GM12878 (cell line): ENCODE measurements at regions not wholly inside any gene's neighbourhood (a gene's known extent, or its start where the extent isn't known, plus 50 kb on each side); places are given as distances from the start of the nearest gene placed in this dataset.

Experiments used
- ATAC-seq: fragments of 200-7000 bp; cut with Tn5 transposase; 3 replicates; pipeline ENCODE4 v1.9.1; 2020; ENCODE audit warnings: mild to moderate bottlenecking, moderate library complexity
- BruUV-seq: library from RNA; stranded (reverse); fragments of 400-500 nt; replicated peaks from 2 replicates; lab custom pipeline; 2021; lab: Mats Ljungman, UMichigan
- CTCF ChIA-PET: fragments of 300-600 bp; sonication (Branson Sonifier 250); formaldehyde crosslinking; extraction: SDS; loops from one replicate; lab custom pipeline; 2021; ENCODE audit warnings: inconsistent platforms; lab: Yijun Ruan, JAX
- POLR2A ChIA-PET: fragments of 350-600 bp; formaldehyde crosslinking; extraction: SDS; loops from one replicate; lab custom pipeline; 2021; ENCODE audit warnings: inconsistent platforms; lab: Charles Lee
- RAD21 ChIA-PET: fragments of 300-600 bp; sonication (Branson Sonifier 250); formaldehyde crosslinking; loops from one replicate; lab custom pipeline; 2023; ENCODE audit warnings: antibody characterized with exemption; ENCODE audit not compliant: unreplicated experiment; lab: Charles Lee
- SMC1A ChIA-PET: fragments of 300-600 bp; sonication (Branson Sonifier 250); formaldehyde crosslinking; loops from one replicate; lab custom pipeline; 2023; ENCODE audit not compliant: unreplicated experiment, uncharacterized antibody; lab: Charles Lee
- DNase-seq: peaks from one replicate; pipeline ENCODE4 v3.0.0-alpha.2; 2011; ENCODE audit warnings: low read depth, low spot score
- FAIRE-seq: peaks from 3 replicates; lab custom pipeline; 2011; peaks lifted over from hg19 to GRCh38; lab: Jason Lieb, UNC
- H2AFZ ChIP-seq: 2 replicates; pipeline ENCODE4 v1.6.0; 2011; ENCODE audit warnings: low read depth, low read length, control low read depth; ENCODE audit not compliant: control insufficient read depth
- H3K27ac ChIP-seq: 2 replicates; pipeline ENCODE4 v1.5.1; 2011; ENCODE audit warnings: control low read depth; ENCODE audit not compliant: control insufficient read depth, insufficient read depth
- H3K27me3 ChIP-seq, 2 experiments: replicated peaks in 1 of 2; 2 replicates each; pipeline versions ENCODE4 v1.6.0 to v1.6.1; 2011; ENCODE audit warnings: low read length in 1 of 2; ENCODE audit not compliant: control insufficient read depth in 2 of 2, insufficient read depth in 2 of 2
- H3K36me3 ChIP-seq, 2 experiments: 2 replicates each; pipeline ENCODE4 v1.5.1; 2011; ENCODE audit warnings: low read length in 1 of 2; ENCODE audit not compliant: control insufficient read depth in 2 of 2, insufficient read depth in 2 of 2
- H3K4me1 ChIP-seq: 2 replicates; pipeline ENCODE4 v1.6.1; 2011; ENCODE audit warnings: mild to moderate bottlenecking, low read length, moderate library complexity, mixed read lengths; ENCODE audit not compliant: control insufficient read depth, insufficient read depth
- H3K4me2 ChIP-seq: 2 replicates; pipeline ENCODE4 v1.6.0; 2011; ENCODE audit warnings: control low read depth; ENCODE audit not compliant: control insufficient read depth, insufficient read depth
- H3K4me3 ChIP-seq: fragments of 200-600 bp; sonication (generic); 2 replicates; pipeline ENCODE4 v1.5.1; 2016
- H3K79me2 ChIP-seq: 2 replicates; pipeline ENCODE4 v1.6.0; 2011; ENCODE audit warnings: low read length; ENCODE audit not compliant: control insufficient read depth, insufficient read depth
- H3K9ac ChIP-seq: 2 replicates; pipeline ENCODE4 v1.8.0; 2011; ENCODE audit warnings: low read length, control low read depth, mixed read lengths; ENCODE audit not compliant: control insufficient read depth, insufficient read depth
- H3K9me3 ChIP-seq: replicated peaks from 3 replicates; pipeline ENCODE4 v1.5.1; 2011; ENCODE audit warnings: mild to moderate bottlenecking, low read length; ENCODE audit not compliant: control insufficient read depth, insufficient read depth
- H4K20me1 ChIP-seq: 2 replicates; pipeline ENCODE4 v1.6.0; 2011; ENCODE audit not compliant: control insufficient read depth, insufficient read depth
- ASH2L ChIP-seq: fragments of 300-600, 200-600 bp; sonication (generic); IDR thresholded peaks from 2 replicates; pipeline ENCODE4 v1.6.1; 2017; ENCODE audit warnings: low read depth, mild to moderate bottlenecking, borderline replicate concordance
- ATF3 ChIP-seq: IDR thresholded peaks from 2 replicates; pipeline ENCODE4 v1.6.1; 2011; ENCODE audit warnings: low read depth, mild to moderate bottlenecking, low read length, moderate library complexity, borderline replicate concordance; ENCODE audit errors: extremely low read depth
- CBX3 ChIP-seq: fragments of 200-600 bp; sonication (generic); IDR thresholded peaks from 2 replicates; pipeline ENCODE4 v1.6.1; 2016; ENCODE audit warnings: low read depth, borderline replicate concordance
- E2F4 ChIP-seq: IDR thresholded peaks from 2 replicates; pipeline ENCODE4 v1.6.1; 2012; ENCODE audit warnings: low read depth, low read length, improper control_type of control experiment
- EZH2 ChIP-seq: IDR thresholded peaks from 2 replicates; pipeline ENCODE4 v1.6.1; 2012; ENCODE audit warnings: low read depth, mild to moderate bottlenecking, control low read depth, inconsistent platforms, low read length, borderline replicate concordance; ENCODE audit not compliant: control insufficient read depth
- MYB ChIP-seq: fragments of 150-350 bp; IDR thresholded peaks from 2 replicates; pipeline ENCODE4 v1.6.1; 2014; ENCODE audit warnings: mild to moderate bottlenecking, low read depth, low read length, borderline replicate concordance
- NRF1 ChIP-seq: conservative IDR thresholded peaks from 2 replicates; pipeline ENCODE4 v1.6.1; 2011; ENCODE audit warnings: mild to moderate bottlenecking, low read depth, low read length, improper control_type of control experiment
- PAX5 ChIP-seq: IDR thresholded peaks from 2 replicates; pipeline ENCODE4 v1.6.1; 2011; ENCODE audit warnings: low read depth, low read length, borderline replicate concordance
- PML ChIP-seq: IDR thresholded peaks from 2 replicates; pipeline ENCODE4 v1.6.1; 2012; ENCODE audit warnings: low read length, inconsistent platforms
- POLR2A ChIP-seq: IDR thresholded peaks from 2 replicates; pipeline ENCODE4 v1.6.1; 2011; ENCODE audit warnings: low read depth, mild to moderate bottlenecking, low read length
- REST ChIP-seq: IDR thresholded peaks from 2 replicates; pipeline ENCODE4 v1.6.1; 2012; ENCODE audit warnings: mild to moderate bottlenecking, low read depth, low read length
- TARDBP ChIP-seq: IDR thresholded peaks from 2 replicates; pipeline ENCODE4 v1.6.1; 2016; ENCODE audit warnings: borderline replicate concordance
- ZBTB33 ChIP-seq: fragments of 450-650 bp; IDR thresholded peaks from 2 replicates; pipeline ENCODE4 v1.6.1; 2017; ENCODE audit warnings: mild to moderate bottlenecking
- WGBS: methylation state at CpG from one replicate; pipeline ENCODE4 v1.1.6; 2016; ENCODE audit warnings: low lambda C conversion rate; ENCODE audit not compliant: insufficient replicate concordance, insufficient coverage; ENCODE audit errors: missing lambda C conversion rate; 5-methylcytosine and 5-hydroxymethylcytosine counted together
- in situ Hi-C: fragments of 300-500 bp; cut with MboI; formaldehyde crosslinking; loops from 9 replicates; pipeline ENCODE4 v1.14.3; 2018; ENCODE audit warnings: mixed read lengths
- intact Hi-C: fragments of 100-400 bp; cut with micrococcal nuclease; formaldehyde crosslinking; loops from one replicate; pipeline ENCODE4 v1.14.2; 2022; ENCODE audit not compliant: unreplicated experiment
- TF ChIP-seq, protein P1 (sequence below): fragments of 450-650 bp; IDR thresholded peaks from 2 replicates; pipeline ENCODE4 v1.6.1; 2017; ENCODE audit warnings: antibody characterized with exemption, mild to moderate bottlenecking, moderate library complexity

- Histone ChIP-seq H4K20me1 (no peaks in the 10 kb centered on the region), H2AFZ (no peak overlapping the region), H3K79me2 (no peaks in the 10 kb centered on the region), H3K9ac (no peak overlapping the region), H3K27me3 (no peaks in the 10 kb centered on the region), H3K4me2 (no peak overlapping the region), H3K27ac (no peak overlapping the region), H3K36me3 (no peaks in the 10 kb centered on the region), H3K9me3 (no peaks in the 10 kb centered on the region; the same call in 1 of the 3 replicates), H3K4me1 (no peaks in the 10 kb centered on the region), H3K4me3 (no peak overlapping the region)
- intact Hi-C loops, result no loop called here
- DNase-seq (no peak), ATAC-seq (no peak), FAIRE-seq (no peak)
- POLR2A ChIA-PET, result interaction anchor here (0.5 kb wide), 1 partner anchor 16 kb away, joined by 6 read pairs; no protein-coding TSS in a partner anchor
- SMC1A ChIA-PET, result interaction anchor here (0.6 kb wide), 1 partner anchor 23 kb away, joined by 4 read pairs; no protein-coding TSS in a partner anchor
- in situ Hi-C loops, result no loop called here
- no TSS peak for BruUV-seq
- TF ChIP-seq POLR2A (no peak), EZH2 (no peak), E2F4 (no peak), PML (no peak), ATF3 (no peak), REST (no peak), CBX3 (no peak), ASH2L (no peak), PAX5 (no peak), TARDBP (no peak), MYB (no peak), ZBTB33 (no peak), NRF1 (no peak)
- TF ChIP-seq, protein P1, sequence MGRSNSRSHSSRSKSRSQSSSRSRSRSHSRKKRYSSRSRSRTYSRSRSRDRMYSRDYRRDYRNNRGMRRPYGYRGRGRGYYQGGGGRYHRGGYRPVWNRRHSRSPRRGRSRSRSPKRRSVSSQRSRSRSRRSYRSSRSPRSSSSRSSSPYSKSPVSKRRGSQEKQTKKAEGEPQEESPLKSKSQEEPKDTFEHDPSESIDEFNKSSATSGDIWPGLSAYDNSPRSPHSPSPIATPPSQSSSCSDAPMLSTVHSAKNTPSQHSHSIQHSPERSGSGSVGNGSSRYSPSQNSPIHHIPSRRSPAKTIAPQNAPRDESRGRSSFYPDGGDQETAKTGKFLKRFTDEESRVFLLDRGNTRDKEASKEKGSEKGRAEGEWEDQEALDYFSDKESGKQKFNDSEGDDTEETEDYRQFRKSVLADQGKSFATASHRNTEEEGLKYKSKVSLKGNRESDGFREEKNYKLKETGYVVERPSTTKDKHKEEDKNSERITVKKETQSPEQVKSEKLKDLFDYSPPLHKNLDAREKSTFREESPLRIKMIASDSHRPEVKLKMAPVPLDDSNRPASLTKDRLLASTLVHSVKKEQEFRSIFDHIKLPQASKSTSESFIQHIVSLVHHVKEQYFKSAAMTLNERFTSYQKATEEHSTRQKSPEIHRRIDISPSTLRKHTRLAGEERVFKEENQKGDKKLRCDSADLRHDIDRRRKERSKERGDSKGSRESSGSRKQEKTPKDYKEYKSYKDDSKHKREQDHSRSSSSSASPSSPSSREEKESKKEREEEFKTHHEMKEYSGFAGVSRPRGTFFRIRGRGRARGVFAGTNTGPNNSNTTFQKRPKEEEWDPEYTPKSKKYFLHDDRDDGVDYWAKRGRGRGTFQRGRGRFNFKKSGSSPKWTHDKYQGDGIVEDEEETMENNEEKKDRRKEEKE, result no peak
- RAD21 ChIA-PET, result no interaction called here
- 26% methylated on average over 2 of the region's 2 CpGs for WGBS
- CTCF ChIA-PET, result interaction anchor here (1.2 kb wide), 1 partner anchor 238 kb away, joined by 3 read pairs; no protein-coding TSS in a partner anchor
Measured at GRCh38 chr4:24742335-24742734, 53.0 kb upstream of the SOD3 start.
